HG03571 (cell line): ENCODE measurements at regions not wholly inside any gene's neighbourhood (a gene's known extent, or its start where the extent isn't known, plus 50 kb on each side); places are given as distances from the start of the nearest gene placed in this dataset.

Experiments
- ATAC-seq: cut with Tn5 transposase; IDR thresholded peaks from one replicate; pipeline ENCODE4 v1.9.1; 2021; ENCODE audit not compliant: unreplicated experiment

DNA sequence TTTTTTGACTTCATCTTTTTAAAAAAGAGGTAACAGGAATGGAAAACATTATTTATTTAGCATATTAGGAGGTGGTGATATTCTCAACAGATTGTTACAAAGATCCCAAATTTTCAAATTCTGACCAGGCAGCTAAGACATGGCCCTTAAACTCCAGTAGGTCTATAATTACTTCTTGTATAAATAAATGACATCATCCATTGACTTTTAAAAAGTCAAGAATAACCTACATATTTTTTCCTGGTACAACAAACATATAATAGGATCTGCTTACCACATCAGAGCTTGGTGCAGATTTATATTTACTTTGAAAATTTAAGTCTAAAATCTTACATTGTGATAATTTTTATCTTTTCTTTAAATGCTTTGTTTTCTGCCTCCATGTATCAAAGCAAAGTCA is 92.2 kb upstream of the TRPM3 start:
- ATAC-seq, result no peak

DNA sequence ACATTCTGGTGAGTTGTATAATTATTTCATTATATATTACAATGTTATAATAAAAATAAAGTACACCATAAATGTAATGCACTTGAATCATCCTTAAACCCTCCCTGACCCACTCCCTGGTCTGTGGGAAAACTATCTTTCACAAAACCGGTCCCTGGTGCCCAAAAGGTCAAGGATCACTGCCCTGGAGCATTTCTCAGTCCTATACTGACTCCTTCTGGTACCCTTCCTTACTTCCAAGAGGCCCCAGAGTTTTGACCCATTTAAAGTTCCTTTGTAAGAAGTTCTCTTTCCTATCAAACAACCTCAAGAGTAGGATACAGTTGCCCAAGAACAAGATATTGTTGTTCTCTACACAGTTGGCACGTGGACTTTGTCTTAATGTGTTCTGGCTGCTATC is 88.9 kb upstream of the TRPM3 start:
- no peak for ATAC-seq

DNA sequence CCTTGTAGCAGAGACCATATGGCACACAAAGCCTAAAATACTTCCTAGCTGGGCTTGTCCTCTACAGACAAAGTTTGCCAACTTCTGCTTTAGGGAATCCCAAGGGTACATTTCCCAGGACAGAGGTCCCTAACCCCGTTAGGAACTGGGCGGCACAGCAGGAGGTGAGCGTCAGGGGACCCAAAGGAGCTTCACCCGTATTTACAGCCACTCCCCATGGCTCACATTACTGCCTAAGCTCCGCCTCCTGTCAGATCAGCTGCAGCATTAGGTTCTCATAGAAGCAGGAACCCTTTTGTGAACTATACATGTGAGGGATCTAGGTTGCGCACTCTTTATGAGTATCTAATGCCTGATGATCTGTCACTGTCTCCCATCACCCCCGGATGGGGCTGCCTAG is 88.5 kb upstream of the TRPM3 start:
- no peak for ATAC-seq

DNA sequence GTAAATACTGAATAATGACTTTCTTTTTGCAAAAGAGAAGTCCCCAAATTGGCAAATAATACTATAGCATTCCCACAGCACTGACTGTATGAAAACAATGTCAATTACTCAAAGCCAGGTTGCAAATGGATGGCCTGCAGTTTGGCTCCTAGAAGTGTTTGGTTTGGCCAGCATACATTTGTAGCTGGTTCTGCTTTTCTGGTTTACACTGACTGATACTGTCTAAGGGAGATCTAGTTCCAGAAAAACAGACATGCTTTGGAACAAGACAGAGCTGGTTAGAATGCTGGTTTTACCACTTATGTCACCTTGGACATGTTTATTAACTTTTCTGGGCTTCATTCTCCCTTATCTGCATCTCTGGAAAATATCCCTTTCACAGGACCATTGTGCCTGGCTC is 81.5 kb upstream of the TRPM3 start:
- no peak for ATAC-seq

DNA sequence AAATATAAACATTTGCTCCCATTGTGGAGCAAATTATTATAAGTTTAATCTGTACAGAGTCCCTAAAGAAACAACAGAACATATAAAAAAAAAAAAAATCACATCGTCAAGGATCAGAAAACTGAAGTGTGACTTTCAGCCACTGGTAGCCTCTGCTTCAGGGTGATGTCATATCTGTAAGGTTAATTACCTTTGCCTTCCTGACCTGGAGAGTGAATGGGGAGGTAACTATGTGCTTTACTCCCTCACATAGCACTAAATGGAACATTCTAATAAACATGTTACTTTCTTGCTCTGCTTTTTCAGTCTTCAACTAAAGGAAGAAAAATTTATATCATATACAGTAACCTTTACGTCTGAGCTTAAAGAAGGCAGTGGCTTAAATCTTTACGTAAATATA is 70.3 kb upstream of the TRPM3 start:
- ATAC-seq, result no peak

DNA sequence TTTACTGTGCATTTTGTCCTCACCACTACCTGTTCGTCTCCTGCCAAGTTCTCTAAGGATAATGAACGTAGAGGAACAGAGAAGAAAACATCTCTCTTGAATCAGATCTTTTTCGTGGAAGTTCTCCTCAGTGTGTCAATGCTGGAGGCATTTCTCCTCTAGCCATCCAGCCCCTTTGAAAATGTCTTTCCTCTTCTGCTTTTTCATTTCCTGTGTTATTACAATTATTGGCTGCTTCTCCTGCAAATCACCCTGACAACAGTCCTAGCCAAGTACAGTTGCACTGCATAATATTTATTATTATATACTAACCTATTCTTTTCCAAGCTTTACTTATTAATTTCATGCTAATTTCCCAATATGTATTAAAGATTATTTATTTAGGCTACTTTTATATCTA is 61.8 kb upstream of the TRPM3 start:
- ATAC-seq, result no peak

DNA sequence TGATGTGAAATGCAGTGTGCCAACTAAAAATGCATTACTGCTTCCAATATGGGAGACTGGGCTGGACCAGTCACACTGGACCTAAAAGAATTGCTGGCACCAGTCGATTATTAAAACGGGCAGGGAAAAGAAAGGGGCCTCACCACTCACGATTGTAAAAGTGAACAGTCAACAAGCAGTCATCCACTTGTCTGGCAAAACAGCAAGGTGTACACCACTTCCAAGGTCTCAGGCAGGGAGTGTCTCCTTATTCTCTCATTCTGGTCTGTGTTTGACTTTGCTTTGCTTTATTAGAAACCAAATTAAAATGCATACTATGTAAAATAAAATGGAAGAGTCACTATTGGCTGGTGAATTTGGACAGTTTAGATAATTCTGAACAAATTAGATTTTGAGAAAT is 57.8 kb upstream of the TRPM3 start:
- ATAC-seq, result no peak

DNA sequence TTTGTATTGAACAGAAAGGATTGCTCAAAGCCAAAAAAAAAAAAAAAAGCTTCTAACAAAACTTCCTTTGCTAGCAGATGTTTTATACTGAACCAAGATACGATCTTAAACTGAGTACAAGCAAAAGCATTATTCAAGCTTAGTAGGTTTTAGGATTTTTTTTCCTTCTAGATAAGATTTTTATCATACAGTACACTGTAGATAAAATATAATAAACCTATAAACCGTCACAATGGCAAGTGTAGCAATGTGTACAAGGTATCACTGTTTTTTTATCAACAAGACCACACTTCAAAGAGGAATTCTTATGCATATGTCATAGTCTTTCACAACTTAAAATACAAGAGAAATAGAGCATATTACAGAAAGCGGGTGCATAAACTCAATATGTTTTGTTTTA is 56.5 kb upstream of the TRPM3 start:
- ATAC-seq, result no peak

DNA sequence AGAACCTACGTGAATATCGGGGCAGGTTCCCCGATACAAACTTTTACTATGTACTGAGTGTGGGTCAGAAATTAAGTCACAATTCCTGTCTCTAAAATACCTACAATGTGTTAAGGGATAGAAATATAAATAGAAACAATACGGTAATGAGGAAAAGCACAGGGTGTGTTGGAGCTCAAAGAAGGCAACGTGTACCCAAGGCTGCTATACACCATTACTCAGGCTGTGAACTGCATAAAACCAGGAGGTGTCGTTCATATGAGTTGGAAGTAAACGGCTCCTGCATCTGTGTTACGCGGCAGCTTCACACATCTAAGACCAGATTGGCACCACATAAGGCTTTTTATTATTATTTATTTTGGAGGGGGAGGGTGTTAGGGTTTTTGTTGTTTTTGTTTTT is 50.1 kb upstream of the TRPM3 start:
- no peak for ATAC-seq
